ENCODE measurements at regions not wholly inside any gene's neighbourhood (a gene's known extent, or its start where the extent isn't known, plus 50 kb on each side); places are given as distances from the start of the nearest gene placed in this dataset.

- Histone ChIP-seq H3K4me2 (no peak overlapping the region), H3K9me3 (no peaks in the 10 kb centered on the region), H3K4me1 (no peaks in the 10 kb centered on the region), H3K27ac (no peak overlapping the region), H3K4me3 (no peak overlapping the region)
- POLR2A ChIA-PET: no interaction called here
- 67% methylated on average over 7 of the region's 7 CpGs for WGBS (ENCODE audit: missing lambda C conversion rate)
- FAIRE-seq (no peak), ATAC-seq (no peak), DNase-seq (ENCODE audit: low read depth in 1 of 2, low spot score in 1 of 2) (no peak)
- CTCF ChIA-PET: no interaction called here
- TF ChIP-seq EHF (CRISPR knock-in tag; IDR thresholded peaks at IDR 0.05) (no peak), HOXB5 (CRISPR knock-in tag; IDR thresholded peaks at IDR 0.05) (no peak), GATA3 (IDR thresholded peaks at IDR 0.05; ENCODE audit: borderline replicate concordance) (no peak), RAD21 (conservative IDR thresholded peaks at IDR 0.05 in 1 of 2, IDR thresholded peaks at IDR 0.05 in 1 of 2) (no peak), ZFP36 (IDR thresholded peaks at IDR 0.05; ENCODE audit: borderline replicate concordance, partially characterized antibody) (no peak), CHD4 (IDR thresholded peaks at IDR 0.05; ENCODE audit: borderline replicate concordance) (no peak), FOSB (CRISPR knock-in tag; IDR thresholded peaks at IDR 0.05) (no peak), HDAC2 (IDR thresholded peaks at IDR 0.05) (no peak), KDM1A (IDR thresholded peaks at IDR 0.05; ENCODE audit: low read depth) (no peak), BHLHE40 (IDR thresholded peaks at IDR 0.05; ENCODE audit: low read depth, low read length) (no peak), NFE2L2 (conservative IDR thresholded peaks at IDR 0.05; ENCODE audit: low read length) (no peak), SMC3 (IDR thresholded peaks at IDR 0.05) (no peak), ELK1 (IDR thresholded peaks at IDR 0.05; ENCODE audit: low read depth, low read length) (no peak), NR3C1 (IDR thresholded peaks at IDR 0.05) (no peak), BCL3 (IDR thresholded peaks at IDR 0.05) (no peak)
Observed at GRCh38 chr13:90293793-90294361, 1053.6 kb upstream of the MIR17HG start.

- no peaks in the 10 kb centered on the region for H3K4me1 ChIP-seq
- WGBS (ENCODE audit: missing lambda C conversion rate): 64% methylated on average over 4 of the region's 5 CpGs
- FAIRE-seq: no peak
- ChIA-PET CTCF (no interaction called here), POLR2A (no interaction called here)
- DNase-seq (ENCODE audit: low read depth in 1 of 2, low spot score in 1 of 2): no peak
- no peak for ATAC-seq
- H3K27ac ChIP-seq: no peak overlapping the region
- no peaks in the 10 kb centered on the region for H3K9me3 ChIP-seq
- H3K4me3 ChIP-seq: no peak overlapping the region
- no peak overlapping the region for H3K4me2 ChIP-seq
- TF ChIP-seq MYC (IDR thresholded peaks at IDR 0.05; ENCODE audit: borderline replicate concordance, low read length) (no peak), HDAC2 (IDR thresholded peaks at IDR 0.05) (no peak), EP300 (IDR thresholded peaks at IDR 0.05) (no peak), CBX8 (IDR thresholded peaks at IDR 0.05) (no peak), ATOH8 (CRISPR knock-in tag; IDR thresholded peaks at IDR 0.05; ENCODE audit: low read depth) (no peak), USF2 (IDR thresholded peaks at IDR 0.05) (no peak)
Observed at GRCh38 chr13:90299238-90299637, 1048.2 kb upstream of the MIR17HG start.

- no peak for FAIRE-seq
- TF ChIP-seq BHLHE40 (IDR thresholded peaks at IDR 0.05; ENCODE audit: low read depth, low read length) (no peak), FOXS1 (CRISPR knock-in tag; IDR thresholded peaks at IDR 0.05) (no peak), HOXA7 (CRISPR knock-in tag; IDR thresholded peaks at IDR 0.05) (no peak), NFE2L2 (conservative IDR thresholded peaks at IDR 0.05; ENCODE audit: low read length) (no peak), ESRRA (IDR thresholded peaks at IDR 0.05; ENCODE audit: borderline replicate concordance, low read length) (no peak), CEBPB (IDR thresholded peaks at IDR 0.05) (no peak), HMGXB4 (CRISPR knock-in tag; IDR thresholded peaks at IDR 0.05; ENCODE audit: borderline replicate concordance) (no peak), MAZ (IDR thresholded peaks at IDR 0.05; ENCODE audit: borderline replicate concordance, low read depth, low read length) (no peak), ZFP36 (IDR thresholded peaks at IDR 0.05; ENCODE audit: borderline replicate concordance, partially characterized antibody) (no peak), ZSCAN20 (CRISPR knock-in tag; IDR thresholded peaks at IDR 0.05) (no peak)
Observed at GRCh38 chr13:90300015-90300414, 1047.5 kb upstream of the MIR17HG start.

More at GRCh38 chr13:90300015-90300414, 1047.5 kb upstream of the MIR17HG start:
- H3K4me2 ChIP-seq: no peak overlapping the region
- H3K4me3 ChIP-seq: no peak overlapping the region
- 88% methylated on average over 2 of the region's 2 CpGs for WGBS (ENCODE audit: missing lambda C conversion rate)
- no peaks in the 10 kb centered on the region for H3K4me1 ChIP-seq
- no peak overlapping the region for H3K27ac ChIP-seq
- ChIA-PET CTCF (no interaction called here), POLR2A (no interaction called here)
- DNase-seq (ENCODE audit: low read depth in 1 of 2, low spot score in 1 of 2): no peak
- no peak for ATAC-seq
- no peaks in the 10 kb centered on the region for H3K9me3 ChIP-seq
